ENCODE measurements at regions not wholly inside any gene's neighbourhood (a gene's known extent, or its start where the extent isn't known, plus 50 kb on each side); places are given as distances from the start of the nearest gene placed in this dataset.

DNA sequence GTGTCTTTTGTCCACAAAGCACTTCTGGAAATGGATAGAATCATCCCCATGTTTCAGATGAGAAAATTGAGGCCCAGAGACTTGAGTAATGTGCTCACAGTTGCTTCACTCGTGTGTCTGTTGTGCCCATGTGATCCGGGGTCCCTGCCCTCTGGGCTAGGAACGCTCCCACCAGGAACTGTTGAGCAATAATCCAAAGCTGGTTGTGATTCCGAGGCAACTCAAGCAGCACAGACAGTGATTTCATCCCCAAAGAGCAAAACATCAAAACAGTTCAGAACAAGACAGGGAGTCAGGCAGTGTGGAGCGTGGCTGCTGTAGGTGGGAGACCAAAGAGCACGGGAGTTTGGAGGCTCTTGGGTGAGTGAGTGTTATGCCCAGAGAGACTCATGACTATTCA, 205.0 kb upstream of the ASIC2 start:
- no peaks in the 10 kb centered on the region for H3K4me1 ChIP-seq (ENCODE audit: control insufficient read depth in 2 of 2, insufficient read depth in 2 of 2, low read length in 2 of 2)
- H3K79me2 ChIP-seq (ENCODE audit: control insufficient read depth, insufficient read depth, low read length) = no peaks in the 10 kb centered on the region
- H3K9me3 ChIP-seq (ENCODE audit: control extremely low read depth in 1 of 3, control insufficient read depth in 2 of 3, insufficient read depth in 1 of 3, low read length in 2 of 3) = peaks cover 0 to 3% (median 0%) of the 10 kb centered on the region in 3 donors
- H3K27me3 Mint-ChIP-seq = peaks cover 6% of the 10 kb centered on the region
- no peaks in the 10 kb centered on the region for H3K4me1 Mint-ChIP-seq
- no peak overlapping the region for H3K27ac Mint-ChIP-seq
- H3K9ac ChIP-seq (ENCODE audit: low read length) = no peak overlapping the region
- H3K4me3 ChIP-seq (ENCODE audit: control extremely low read depth in 1 of 5, extremely low read depth in 1 of 5, insufficient read depth in 1 of 5, low read depth in 2 of 5, low read length in 4 of 5) = no peak overlapping the region
- no peak for ATAC-seq (ENCODE audit: low read depth)
- no peak overlapping the region for H3K27ac ChIP-seq (ENCODE audit: low read length in 2 of 2)
- no peak overlapping the region for H2AFZ ChIP-seq (ENCODE audit: insufficient read depth, low read depth, low read length, poor library complexity, severe bottlenecking)
- DNase-seq = no peak
- no peaks in the 10 kb centered on the region for H4K20me1 ChIP-seq (ENCODE audit: control insufficient read depth, insufficient read depth, low read length, poor library complexity, severe bottlenecking)
- H3K4me3 Mint-ChIP-seq = no peak overlapping the region
- intact Hi-C loops (cut with micrococcal nuclease) = no loop called here
- 68% methylated on average over 5 of the region's 6 CpGs for WGBS (ENCODE audit: insufficient coverage)
- CTCF ChIA-PET = no interaction called here
- H3K27me3 ChIP-seq (replicated peaks in 1 of 4; ENCODE audit: control extremely low read depth in 1 of 4, control insufficient read depth in 3 of 4, insufficient read depth in 4 of 4, low read length in 3 of 4) = no peaks in the 10 kb centered on the region
- no peaks in the 10 kb centered on the region for H3K36me3 ChIP-seq (replicated peaks in 1 of 2; ENCODE audit: control extremely low read depth in 1 of 2, control insufficient read depth in 1 of 2, extremely low read depth in 1 of 2, insufficient read depth in 2 of 2, low read length in 1 of 2)
- POLR2A ChIA-PET = no interaction called here
- TF ChIP-seq, protein P1, sequence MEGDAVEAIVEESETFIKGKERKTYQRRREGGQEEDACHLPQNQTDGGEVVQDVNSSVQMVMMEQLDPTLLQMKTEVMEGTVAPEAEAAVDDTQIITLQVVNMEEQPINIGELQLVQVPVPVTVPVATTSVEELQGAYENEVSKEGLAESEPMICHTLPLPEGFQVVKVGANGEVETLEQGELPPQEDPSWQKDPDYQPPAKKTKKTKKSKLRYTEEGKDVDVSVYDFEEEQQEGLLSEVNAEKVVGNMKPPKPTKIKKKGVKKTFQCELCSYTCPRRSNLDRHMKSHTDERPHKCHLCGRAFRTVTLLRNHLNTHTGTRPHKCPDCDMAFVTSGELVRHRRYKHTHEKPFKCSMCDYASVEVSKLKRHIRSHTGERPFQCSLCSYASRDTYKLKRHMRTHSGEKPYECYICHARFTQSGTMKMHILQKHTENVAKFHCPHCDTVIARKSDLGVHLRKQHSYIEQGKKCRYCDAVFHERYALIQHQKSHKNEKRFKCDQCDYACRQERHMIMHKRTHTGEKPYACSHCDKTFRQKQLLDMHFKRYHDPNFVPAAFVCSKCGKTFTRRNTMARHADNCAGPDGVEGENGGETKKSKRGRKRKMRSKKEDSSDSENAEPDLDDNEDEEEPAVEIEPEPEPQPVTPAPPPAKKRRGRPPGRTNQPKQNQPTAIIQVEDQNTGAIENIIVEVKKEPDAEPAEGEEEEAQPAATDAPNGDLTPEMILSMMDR (IDR thresholded peaks at IDR 0.05) = no peak
- TF ChIP-seq EZH2 (IDR thresholded peaks at IDR 0.05; ENCODE audit: borderline replicate concordance, insufficient read depth, low read depth, low read length, poor library complexity, severe bottlenecking) = no peak
- peaks cover 3% of the 10 kb centered on the region for H3K9me3 Mint-ChIP-seq (ENCODE audit: insufficient read depth)
- H3K4me2 ChIP-seq (replicated peaks; ENCODE audit: low read depth, low read length, poor library complexity, severe bottlenecking) = no peak overlapping the region

DNA sequence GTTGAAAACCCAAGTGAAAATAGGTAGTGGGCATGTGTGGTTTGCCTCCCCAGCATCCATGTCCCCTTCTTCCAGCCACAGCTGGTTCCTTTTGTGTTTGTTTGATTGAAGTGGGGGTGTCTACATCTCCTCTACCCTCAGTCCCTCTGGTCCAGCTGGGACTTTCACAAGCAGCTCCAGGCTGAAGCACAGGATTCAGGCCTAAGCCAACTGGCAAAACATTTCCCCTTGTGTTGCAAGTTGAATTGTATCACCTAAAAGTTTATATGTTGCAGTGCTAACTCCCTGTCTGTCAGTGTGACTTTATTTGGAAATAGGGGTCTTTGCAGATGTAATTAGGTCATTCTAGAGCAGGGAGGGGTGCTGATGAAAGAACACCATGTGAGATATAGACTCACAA, 205.9 kb upstream of the ASIC2 start:
- no peak for TF ChIP-seq EZH2 (IDR thresholded peaks at IDR 0.05; ENCODE audit: borderline replicate concordance, insufficient read depth, low read depth, low read length, poor library complexity, severe bottlenecking)
- TF ChIP-seq, protein P1 (IDR thresholded peaks at IDR 0.05) = no peak

More for the DNA sequence above, 205.9 kb upstream of the ASIC2 start:
- Histone ChIP-seq H4K20me1 (ENCODE audit: control insufficient read depth, insufficient read depth, low read length, poor library complexity, severe bottlenecking) (no peaks in the 10 kb centered on the region), H3K9ac (ENCODE audit: low read length) (no peak overlapping the region), H3K27me3 (replicated peaks in 1 of 4; ENCODE audit: control extremely low read depth in 1 of 4, control insufficient read depth in 3 of 4, insufficient read depth in 4 of 4, low read length in 3 of 4) (no peaks in the 10 kb centered on the region), H3K79me2 (ENCODE audit: control insufficient read depth, insufficient read depth, low read length) (no peaks in the 10 kb centered on the region), H3K36me3 (replicated peaks in 1 of 2; ENCODE audit: control extremely low read depth in 1 of 2, control insufficient read depth in 1 of 2, extremely low read depth in 1 of 2, insufficient read depth in 2 of 2, low read length in 1 of 2) (no peaks in the 10 kb centered on the region), H2AFZ (ENCODE audit: insufficient read depth, low read depth, low read length, poor library complexity, severe bottlenecking) (no peak overlapping the region), H3K4me1 (ENCODE audit: control insufficient read depth in 2 of 2, insufficient read depth in 2 of 2, low read length in 2 of 2) (no peaks in the 10 kb centered on the region), H3K4me2 (replicated peaks; ENCODE audit: low read depth, low read length, poor library complexity, severe bottlenecking) (no peak overlapping the region), H3K9me3 (ENCODE audit: control extremely low read depth in 1 of 3, control insufficient read depth in 2 of 3, insufficient read depth in 1 of 3, low read length in 2 of 3) (peaks cover 0 to 3% (median 0%) of the 10 kb centered on the region in 3 donors), H3K4me3 (ENCODE audit: control extremely low read depth in 1 of 5, extremely low read depth in 1 of 5, insufficient read depth in 1 of 5, low read depth in 2 of 5, low read length in 4 of 5) (no peak overlapping the region), H3K27ac (ENCODE audit: low read length in 2 of 2) (no peak overlapping the region)
- peaks cover 3% of the 10 kb centered on the region for H3K9me3 Mint-ChIP-seq (ENCODE audit: insufficient read depth)
- H3K4me1 Mint-ChIP-seq = no peaks in the 10 kb centered on the region
- H3K4me3 Mint-ChIP-seq = no peak overlapping the region
- ATAC-seq (ENCODE audit: low read depth) (no peak), DNase-seq (no peak)
- intact Hi-C loops (cut with micrococcal nuclease) = no loop called here
- POLR2A ChIA-PET = no interaction called here
- H3K27ac Mint-ChIP-seq = no peak overlapping the region
- CTCF ChIA-PET = no interaction called here
- peaks cover 6% of the 10 kb centered on the region for H3K27me3 Mint-ChIP-seq
